Activated naive CD8-positive, alpha-beta T cell (primary cell): ENCODE measurements at regions not wholly inside any gene's neighbourhood (a gene's known extent, or its start where the extent isn't known, plus 50 kb on each side); places are given as distances from the start of the nearest gene placed in this dataset.

Experiments
- H3K27ac Mint-ChIP-seq: one replicate; pipeline ENCODE4 v1.8.0; 2021; ENCODE audit warnings: mixed read lengths
- H3K27me3 Mint-ChIP-seq: one replicate; pipeline ENCODE4 v1.8.0; 2021; ENCODE audit warnings: mixed read lengths
- H3K36me3 Mint-ChIP-seq: one replicate; pipeline ENCODE4 v1.8.0; 2021; ENCODE audit warnings: mixed read lengths
- H3K4me1 Mint-ChIP-seq: one replicate; pipeline ENCODE4 v1.8.0; 2021; ENCODE audit warnings: low read depth, mixed read lengths
- H3K4me3 Mint-ChIP-seq: one replicate; pipeline ENCODE4 v1.8.0; 2021; ENCODE audit warnings: mild to moderate bottlenecking, mixed read lengths
- H3K9me3 Mint-ChIP-seq: one replicate; pipeline ENCODE4 v1.8.0; 2021; ENCODE audit warnings: low read depth, mixed read lengths

DNA sequence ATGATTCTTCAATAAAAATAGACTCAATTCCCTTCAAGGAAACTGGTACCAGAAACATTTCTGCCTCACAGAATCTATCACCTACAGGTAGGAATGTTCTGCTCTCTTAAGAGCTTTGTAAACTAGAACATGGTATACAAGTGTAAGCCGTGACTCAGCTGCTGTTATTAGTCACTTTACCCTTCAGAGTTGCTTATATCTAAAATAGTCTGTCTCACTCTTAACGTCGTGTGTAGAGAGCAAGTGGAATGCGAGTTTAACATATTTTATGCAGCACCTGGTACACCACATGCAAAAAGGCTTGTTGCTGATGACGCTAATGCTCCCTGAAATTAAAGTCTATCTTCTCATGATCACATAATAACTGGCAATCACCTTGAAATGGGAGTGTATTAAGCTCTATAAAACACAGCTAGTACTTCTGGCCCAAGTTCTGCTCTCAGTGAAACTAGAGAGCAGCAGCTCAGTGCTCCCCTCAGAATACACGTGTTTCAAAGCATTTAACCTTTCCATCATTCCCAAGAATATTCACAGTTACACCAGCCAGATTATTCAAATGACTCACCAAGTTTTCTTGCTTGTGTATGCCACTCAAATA is 420.0 kb downstream of the ZEB2 start:
- Mint-ChIP-seq H3K27ac (no peak overlapping the region), H3K27me3 (no peaks in the 10 kb centered on the region), H3K4me1 (no peaks in the 10 kb centered on the region), H3K36me3 (peaks cover 20% of the 10 kb centered on the region), H3K4me3 (no peak overlapping the region), H3K9me3 (no peaks in the 10 kb centered on the region)

DNA sequence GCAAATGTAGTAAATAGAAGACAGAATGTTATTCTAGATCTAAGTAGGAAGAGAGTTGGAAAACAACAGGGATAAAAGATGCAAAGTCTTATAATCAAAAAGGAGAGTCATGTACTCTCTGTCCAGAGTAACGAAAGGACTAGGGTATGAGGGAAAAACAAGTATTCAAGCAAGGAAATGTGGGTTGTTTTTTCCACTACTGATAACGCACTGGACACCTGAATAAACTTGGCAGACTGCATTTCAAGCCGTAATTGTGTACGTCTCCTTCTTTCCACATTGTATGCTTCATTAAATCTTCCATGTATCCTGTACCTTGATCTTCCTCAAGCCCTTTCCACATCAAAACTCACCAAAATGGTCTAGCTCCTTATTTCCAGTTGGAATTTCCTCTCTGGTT is 420.6 kb downstream of the ZEB2 start:
- Mint-ChIP-seq H3K36me3 (peaks cover 23% of the 10 kb centered on the region), H3K9me3 (no peaks in the 10 kb centered on the region), H3K27ac (no peak overlapping the region), H3K4me3 (no peak overlapping the region), H3K27me3 (no peaks in the 10 kb centered on the region), H3K4me1 (no peaks in the 10 kb centered on the region)

DNA sequence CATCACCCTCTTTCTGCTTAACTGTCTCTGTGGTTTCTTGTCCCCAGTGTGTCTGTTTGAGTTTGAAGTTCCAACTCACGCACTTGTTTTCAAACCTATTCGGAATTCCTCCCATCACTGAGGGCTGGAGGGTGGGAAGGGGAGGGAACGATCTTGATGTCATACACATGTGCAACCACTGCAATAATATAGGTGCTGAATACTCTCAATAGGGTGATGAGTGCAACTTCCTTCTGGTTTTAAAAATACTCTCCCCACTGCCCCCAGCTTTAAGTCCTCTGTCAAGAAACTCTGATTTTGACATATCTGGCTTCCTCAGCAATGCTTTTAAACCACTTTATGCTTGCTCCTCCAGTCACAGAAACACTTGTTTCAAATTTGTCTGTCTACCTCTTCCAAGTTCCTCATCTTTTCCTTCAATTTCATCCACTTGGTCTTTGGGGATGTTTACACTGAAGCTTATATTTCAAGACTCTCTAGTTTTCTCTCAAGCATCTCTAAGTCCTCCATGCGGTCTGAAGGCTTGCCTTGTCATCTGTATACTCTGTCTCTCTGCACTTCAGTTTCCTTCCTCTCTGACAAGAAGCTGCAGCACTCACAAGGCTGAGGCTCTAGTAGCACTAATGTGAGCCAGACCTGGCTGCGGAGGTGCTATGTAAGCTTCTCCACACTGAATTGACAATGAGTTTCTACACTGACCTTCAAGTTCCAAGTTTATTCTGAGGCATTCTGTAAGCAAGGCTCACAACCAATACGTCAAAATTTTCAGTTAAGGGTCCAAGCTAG is 422.3 kb downstream of the ZEB2 start:
- H3K27me3 Mint-ChIP-seq, result no peaks in the 10 kb centered on the region
- no peak overlapping the region for H3K4me3 Mint-ChIP-seq
- H3K27ac Mint-ChIP-seq, result no peak overlapping the region
- peaks cover 3% of the 10 kb centered on the region for H3K9me3 Mint-ChIP-seq
- H3K36me3 Mint-ChIP-seq, result peaks cover 25% of the 10 kb centered on the region
- H3K4me1 Mint-ChIP-seq, result no peaks in the 10 kb centered on the region

DNA sequence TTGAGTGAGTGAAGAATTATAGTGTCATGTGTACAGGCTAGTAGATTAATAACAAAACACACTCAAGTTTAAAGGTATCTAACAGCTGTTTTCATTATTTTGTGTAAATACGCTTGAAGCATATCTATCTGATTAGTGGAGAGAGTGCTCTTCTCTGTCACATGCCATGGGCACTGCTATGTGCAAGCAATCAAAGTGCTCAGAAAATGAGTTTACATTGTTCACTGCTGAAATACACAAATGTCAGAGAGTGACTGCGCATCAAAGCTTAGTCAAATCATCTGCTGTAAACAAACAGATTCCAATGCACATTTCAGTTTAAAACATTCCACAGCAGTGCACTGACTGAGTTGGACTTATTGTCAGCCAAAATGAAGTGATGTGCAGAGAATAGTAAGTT is 423.4 kb downstream of the ZEB2 start:
- no peaks in the 10 kb centered on the region for H3K4me1 Mint-ChIP-seq
- H3K4me3 Mint-ChIP-seq, result no peak overlapping the region
- peaks cover 27% of the 10 kb centered on the region for H3K36me3 Mint-ChIP-seq
- H3K27ac Mint-ChIP-seq, result no peak overlapping the region
- peaks cover 3% of the 10 kb centered on the region for H3K9me3 Mint-ChIP-seq
- no peaks in the 10 kb centered on the region for H3K27me3 Mint-ChIP-seq

DNA sequence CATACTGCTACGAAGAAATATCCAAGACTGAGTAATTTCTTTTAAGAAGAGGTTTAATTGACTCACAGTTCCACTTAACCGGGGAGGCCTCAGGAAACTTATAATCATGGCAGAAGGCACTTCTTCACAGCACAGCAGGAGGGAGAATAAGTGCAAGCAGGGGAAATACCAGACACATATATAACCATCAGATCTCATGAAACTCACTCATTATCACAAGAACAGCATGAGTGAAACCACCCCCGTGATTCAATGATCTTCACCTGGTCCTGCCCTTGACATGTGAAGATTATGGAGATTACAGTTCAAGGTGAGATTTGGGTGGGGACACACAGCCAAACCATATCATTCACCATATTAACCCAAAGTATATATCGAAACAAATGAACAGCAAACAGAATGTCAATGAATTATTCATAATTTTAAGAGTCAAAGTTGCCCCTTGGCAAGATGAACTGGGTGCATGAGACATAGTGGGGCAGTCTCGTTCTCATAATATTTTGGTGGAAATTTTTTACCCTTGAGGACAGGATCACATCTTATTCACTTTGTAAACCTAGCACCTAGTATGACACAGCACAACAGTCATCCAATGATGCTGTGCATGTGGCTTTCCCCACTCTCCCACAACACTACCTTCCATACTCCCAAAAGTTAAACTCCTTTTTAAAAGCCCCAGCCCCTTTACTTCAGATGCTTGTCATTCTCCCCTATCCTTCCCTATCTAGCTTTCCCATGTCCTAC is 425.3 kb downstream of the ZEB2 start:
- H3K9me3 Mint-ChIP-seq, result peaks cover 8% of the 10 kb centered on the region
- peaks cover 24% of the 10 kb centered on the region for H3K36me3 Mint-ChIP-seq

DNA sequence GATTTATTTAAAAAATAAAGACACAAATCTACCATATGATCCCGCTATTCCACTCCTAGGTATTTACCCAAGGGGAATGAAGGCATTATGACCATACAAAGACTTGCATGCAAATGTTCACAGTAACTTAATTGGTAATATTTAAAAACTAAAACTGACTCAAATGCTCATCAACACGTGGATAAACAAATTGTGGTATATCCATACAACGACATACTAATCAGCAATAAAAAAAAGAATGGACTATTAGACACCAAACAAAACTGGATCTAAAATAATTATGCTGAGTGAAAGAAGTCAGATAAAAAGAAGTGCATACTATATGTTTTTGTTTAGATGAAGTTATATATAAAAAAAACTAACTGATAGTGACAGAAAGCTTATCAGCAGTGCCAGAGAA is 428.3 kb downstream of the ZEB2 start:
- Mint-ChIP-seq H3K4me1 (peaks cover 2% of the 10 kb centered on the region), H3K36me3 (peaks cover 34% of the 10 kb centered on the region), H3K27ac (no peak overlapping the region), H3K27me3 (no peaks in the 10 kb centered on the region), H3K4me3 (no peak overlapping the region), H3K9me3 (peaks cover 8% of the 10 kb centered on the region)

More for the DNA sequence above, 425.3 kb downstream of the ZEB2 start:
- H3K4me1 Mint-ChIP-seq, result no peaks in the 10 kb centered on the region
- no peak overlapping the region for H3K27ac Mint-ChIP-seq
- no peaks in the 10 kb centered on the region for H3K27me3 Mint-ChIP-seq
- no peak overlapping the region for H3K4me3 Mint-ChIP-seq

DNA sequence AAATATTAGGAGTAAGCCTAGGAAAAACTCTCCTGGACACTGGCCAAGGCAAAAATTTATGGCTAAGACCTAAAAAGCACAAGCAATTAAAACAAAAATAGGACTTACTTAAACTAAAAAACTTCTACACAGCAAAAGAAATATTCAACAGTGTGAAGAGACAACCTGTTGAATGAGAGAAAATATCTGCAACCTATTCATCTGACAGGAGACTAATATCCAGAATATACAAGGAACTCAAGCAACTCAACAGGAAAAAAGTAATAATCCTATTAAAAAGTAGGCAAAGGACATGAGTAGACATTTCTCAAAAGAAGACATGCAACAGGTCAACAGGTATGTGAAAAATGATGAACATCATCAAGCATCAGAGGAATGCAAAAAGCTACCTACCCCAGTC is 431.1 kb downstream of the ZEB2 start:
- Mint-ChIP-seq H3K4me1 (peaks cover 2% of the 10 kb centered on the region), H3K27me3 (no peaks in the 10 kb centered on the region), H3K36me3 (peaks cover 32% of the 10 kb centered on the region), H3K9me3 (peaks cover 7% of the 10 kb centered on the region), H3K4me3 (no peak overlapping the region), H3K27ac (no peak overlapping the region)

DNA sequence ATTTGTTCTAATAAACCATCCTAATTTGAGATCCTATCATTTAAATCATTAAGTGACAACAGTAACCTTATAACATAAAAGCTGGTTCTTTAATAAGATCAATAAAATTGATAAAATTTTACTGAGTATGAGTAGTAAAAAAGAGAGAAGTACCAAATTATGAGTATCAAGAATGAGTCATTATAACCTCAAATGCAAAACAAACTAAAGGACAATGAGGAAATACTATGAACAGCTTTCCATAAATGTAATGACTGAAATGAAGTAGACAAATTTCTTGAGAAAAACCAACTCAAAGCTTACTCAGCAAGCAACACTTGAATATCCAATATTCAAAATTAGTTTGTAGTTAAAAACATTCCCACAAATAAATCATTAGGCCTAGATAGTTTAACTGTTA is 433.0 kb downstream of the ZEB2 start:
- Mint-ChIP-seq H3K36me3 (peaks cover 39% of the 10 kb centered on the region), H3K4me3 (no peak overlapping the region), H3K27ac (no peak overlapping the region), H3K27me3 (no peaks in the 10 kb centered on the region), H3K9me3 (peaks cover 6% of the 10 kb centered on the region), H3K4me1 (peaks cover 2% of the 10 kb centered on the region)

DNA sequence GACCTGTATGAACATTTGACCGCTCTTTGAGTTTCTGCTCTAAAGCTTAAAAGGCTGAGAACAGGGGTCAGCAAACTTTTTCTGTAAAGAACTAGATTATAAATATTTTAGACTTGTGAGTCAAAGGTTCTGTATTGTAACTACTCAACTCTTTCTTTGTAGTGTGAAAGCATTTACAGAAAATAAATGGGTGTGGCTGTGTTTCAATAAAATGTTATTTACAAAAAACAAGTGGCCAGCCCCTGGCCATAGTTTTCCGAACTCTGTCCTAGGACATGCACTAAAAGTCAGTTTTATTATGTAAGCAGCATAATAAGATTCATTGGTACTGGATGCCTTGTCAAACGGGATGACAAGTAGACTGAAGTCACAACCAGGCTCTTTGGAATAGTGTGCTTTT is 434.9 kb downstream of the ZEB2 start:
- Mint-ChIP-seq H3K27me3 (no peaks in the 10 kb centered on the region), H3K27ac (no peak overlapping the region), H3K4me3 (no peak overlapping the region), H3K4me1 (peaks cover 2% of the 10 kb centered on the region), H3K9me3 (no peaks in the 10 kb centered on the region), H3K36me3 (peaks cover 38% of the 10 kb centered on the region)

DNA sequence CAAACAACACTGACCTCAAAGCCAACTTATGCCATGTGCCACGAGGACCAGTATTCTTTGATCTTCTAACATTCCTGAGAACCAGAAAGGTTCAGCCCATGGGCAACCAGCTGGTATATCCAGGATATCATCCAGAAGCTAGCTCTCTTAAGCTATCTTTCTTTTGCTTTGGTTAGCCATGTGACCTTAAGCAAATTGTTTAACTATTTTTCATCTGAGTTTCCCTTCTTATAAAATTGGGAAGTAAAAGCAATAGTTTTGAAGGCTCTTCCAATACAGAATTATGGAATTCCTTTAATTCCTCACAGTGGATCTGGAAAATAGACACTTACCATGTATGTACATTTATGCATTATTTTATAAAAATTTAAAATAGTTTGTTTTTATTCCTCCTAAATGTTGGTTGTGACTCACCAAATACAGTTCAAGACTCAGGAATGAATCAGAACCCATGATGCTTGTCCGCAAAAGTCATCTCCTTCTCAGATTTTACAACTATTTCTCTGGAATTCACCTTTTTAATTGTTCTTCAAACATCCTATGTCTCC is 435.7 kb downstream of the ZEB2 start:
- no peak overlapping the region for H3K27ac Mint-ChIP-seq
- peaks cover 32% of the 10 kb centered on the region for H3K36me3 Mint-ChIP-seq
- no peak overlapping the region for H3K4me3 Mint-ChIP-seq
- peaks cover 2% of the 10 kb centered on the region for H3K4me1 Mint-ChIP-seq
- no peaks in the 10 kb centered on the region for H3K9me3 Mint-ChIP-seq
- no peaks in the 10 kb centered on the region for H3K27me3 Mint-ChIP-seq

DNA sequence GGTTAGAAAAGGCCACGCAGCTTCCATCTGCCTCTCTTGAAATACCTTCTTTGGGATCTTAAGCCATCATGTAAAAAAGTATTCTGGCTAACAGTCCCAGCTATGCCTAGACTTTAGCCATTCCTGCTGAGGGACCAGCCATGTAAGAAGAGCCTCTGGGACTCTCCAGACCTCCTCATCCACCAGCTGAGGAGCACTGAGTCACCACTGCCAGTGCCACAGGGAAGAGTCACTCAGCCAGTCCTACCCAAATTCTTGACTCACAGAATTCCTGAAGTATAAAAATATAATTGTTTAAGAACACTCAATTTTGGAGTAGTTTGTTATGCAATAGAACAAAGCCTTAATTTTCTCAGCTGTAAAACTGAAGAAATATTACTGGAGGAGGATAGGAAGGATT is 436.7 kb downstream of the ZEB2 start:
- Mint-ChIP-seq H3K4me3 (no peak overlapping the region), H3K27me3 (no peaks in the 10 kb centered on the region), H3K4me1 (peaks cover 2% of the 10 kb centered on the region), H3K27ac (no peak overlapping the region), H3K36me3 (peaks cover 24% of the 10 kb centered on the region), H3K9me3 (no peaks in the 10 kb centered on the region)

DNA sequence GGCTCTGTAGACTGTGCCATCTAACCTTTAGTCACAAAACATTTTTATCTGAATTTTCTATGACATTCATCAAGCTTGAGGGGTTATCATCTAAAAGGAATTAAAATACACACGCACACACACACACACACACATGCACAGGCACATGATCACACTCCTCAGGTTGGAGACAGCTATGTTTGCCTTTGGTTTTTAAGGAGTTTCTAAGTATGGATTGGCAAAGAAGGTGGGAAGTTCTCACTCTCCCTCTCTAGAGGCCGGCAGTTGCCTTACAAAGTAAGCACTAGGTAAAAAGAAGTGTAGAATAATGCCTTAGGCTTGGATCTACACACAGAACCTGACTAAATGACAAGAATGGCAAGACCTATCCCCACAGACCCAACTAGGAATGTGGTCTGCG is 437.1 kb downstream of the ZEB2 start:
- Mint-ChIP-seq H3K27ac (no peak overlapping the region), H3K4me1 (peaks cover 2% of the 10 kb centered on the region), H3K9me3 (no peaks in the 10 kb centered on the region), H3K27me3 (no peaks in the 10 kb centered on the region), H3K36me3 (peaks cover 20% of the 10 kb centered on the region), H3K4me3 (no peak overlapping the region)

DNA sequence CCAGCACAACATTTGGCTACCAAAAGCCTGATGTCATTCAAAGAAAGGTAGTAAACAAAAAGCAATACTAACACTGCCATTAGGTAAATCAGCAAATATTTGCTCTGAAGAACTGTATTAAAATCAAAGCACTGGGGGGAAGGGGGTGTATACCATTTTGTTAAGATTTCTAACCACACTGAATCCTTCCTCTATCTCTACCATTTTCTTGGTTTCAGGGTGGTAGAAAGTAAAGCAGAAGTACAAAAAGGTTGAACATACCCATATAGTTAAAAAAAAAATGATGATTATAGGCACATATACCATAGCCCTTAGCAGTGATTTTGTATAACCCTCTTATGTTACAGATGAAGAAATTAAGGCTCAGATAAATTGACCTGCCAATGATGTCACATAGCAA is 437.6 kb downstream of the ZEB2 start:
- Mint-ChIP-seq H3K4me1 (peaks cover 2% of the 10 kb centered on the region), H3K9me3 (no peaks in the 10 kb centered on the region), H3K27ac (no peak overlapping the region), H3K27me3 (no peaks in the 10 kb centered on the region), H3K4me3 (no peak overlapping the region), H3K36me3 (peaks cover 20% of the 10 kb centered on the region)

DNA sequence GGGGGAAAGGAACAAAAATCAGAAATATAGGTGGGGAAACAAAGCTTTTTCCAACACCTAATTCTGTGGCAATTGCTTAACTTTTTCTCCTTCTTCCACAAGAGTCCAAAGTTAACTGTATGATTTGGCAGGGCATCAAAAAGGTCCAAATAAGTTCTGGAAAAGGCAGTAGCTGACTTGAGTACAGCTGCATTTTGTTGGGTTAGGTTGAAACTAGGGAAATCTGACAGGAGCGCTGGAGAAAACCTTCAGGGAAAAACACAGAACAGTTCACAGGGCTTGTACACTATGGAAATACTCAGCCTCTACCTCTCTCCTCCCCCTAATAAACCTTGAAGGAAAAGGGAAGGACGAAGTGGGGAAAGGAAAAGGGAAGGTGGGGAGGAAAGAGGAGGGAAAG is 438.6 kb downstream of the ZEB2 start:
- peaks cover 20% of the 10 kb centered on the region for H3K36me3 Mint-ChIP-seq
- no peak overlapping the region for H3K27ac Mint-ChIP-seq
- no peaks in the 10 kb centered on the region for H3K9me3 Mint-ChIP-seq
- no peaks in the 10 kb centered on the region for H3K4me1 Mint-ChIP-seq
- H3K4me3 Mint-ChIP-seq, result no peak overlapping the region
- H3K27me3 Mint-ChIP-seq, result no peaks in the 10 kb centered on the region

DNA sequence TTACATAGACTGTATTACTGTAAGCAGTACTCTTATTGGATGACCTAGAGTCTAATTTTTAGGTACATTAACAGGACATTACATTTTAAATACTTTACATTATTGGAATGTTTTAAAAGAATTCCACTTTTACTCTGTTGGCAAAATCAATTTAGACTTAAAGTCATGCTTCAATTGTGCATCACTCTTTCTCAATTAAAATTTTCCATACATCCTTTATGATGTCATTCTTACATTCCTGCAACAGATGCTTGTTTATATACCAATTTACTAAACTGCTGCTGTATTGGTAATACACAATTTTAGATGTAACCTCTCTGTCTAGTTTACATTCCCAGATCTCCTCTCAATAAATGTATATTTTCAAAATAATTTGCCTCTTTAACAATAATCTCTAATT is 440.1 kb downstream of the ZEB2 start:
- Mint-ChIP-seq H3K9me3 (no peaks in the 10 kb centered on the region), H3K36me3 (peaks cover 21% of the 10 kb centered on the region), H3K4me1 (no peaks in the 10 kb centered on the region), H3K27me3 (no peaks in the 10 kb centered on the region), H3K27ac (no peak overlapping the region), H3K4me3 (no peak overlapping the region)
